Prostate gland (tissue), 2 donors: ENCODE measurements at regions not wholly inside any gene's neighbourhood (a gene's known extent, or its start where the extent isn't known, plus 50 kb on each side); places are given as distances from the start of the nearest gene placed in this dataset.

Source experiments
- POLR2A ChIP-seq: fragments of 450-650 bp; IDR thresholded peaks from one replicate; pipeline ENCODE4 v1.6.1; 2016; ENCODE audit warnings: antibody characterized with exemption, mild to moderate bottlenecking
- POLR2AphosphoS5 ChIP-seq: sonication (generic); formaldehyde crosslinking; IDR thresholded peaks from one replicate; pipeline ENCODE4 v1.6.1; 2017; ENCODE audit warnings: antibody characterized with exemption
- TF ChIP-seq, protein P1 (sequence below), 4 experiments: fragments of 200-600 bp in 2 of 4; fragments of 450-650 bp in 2 of 4; sonication (generic) in 2 of 4; IDR thresholded peaks; 1 replicate in 3 of 4; 2 replicates in 1 of 4; pipeline ENCODE4 v1.5.1; 2016 to 2019; ENCODE audit warnings: antibody characterized with exemption in 4 of 4, mild to moderate bottlenecking in 2 of 4, moderate library complexity in 2 of 4

DNA sequence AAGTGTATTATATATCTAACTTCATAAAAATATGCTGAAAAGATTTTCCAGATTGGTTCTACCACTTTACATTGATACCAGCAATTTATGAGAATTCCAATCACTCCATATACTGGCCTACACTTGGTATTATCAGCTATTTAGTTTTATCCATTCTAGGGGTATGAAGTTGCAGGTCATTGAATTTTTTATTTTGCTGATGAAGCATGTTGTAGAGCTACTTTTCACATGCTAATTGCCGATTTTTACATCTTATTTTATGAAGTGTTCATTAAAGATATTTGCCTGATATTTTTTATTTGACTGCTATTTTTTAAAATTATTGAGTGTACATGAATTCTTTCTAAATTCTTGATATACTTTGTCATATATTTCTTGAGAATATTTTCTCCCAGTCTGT is 542.1 kb downstream of the ADCYAP1 start:
- TF ChIP-seq, protein P1, sequence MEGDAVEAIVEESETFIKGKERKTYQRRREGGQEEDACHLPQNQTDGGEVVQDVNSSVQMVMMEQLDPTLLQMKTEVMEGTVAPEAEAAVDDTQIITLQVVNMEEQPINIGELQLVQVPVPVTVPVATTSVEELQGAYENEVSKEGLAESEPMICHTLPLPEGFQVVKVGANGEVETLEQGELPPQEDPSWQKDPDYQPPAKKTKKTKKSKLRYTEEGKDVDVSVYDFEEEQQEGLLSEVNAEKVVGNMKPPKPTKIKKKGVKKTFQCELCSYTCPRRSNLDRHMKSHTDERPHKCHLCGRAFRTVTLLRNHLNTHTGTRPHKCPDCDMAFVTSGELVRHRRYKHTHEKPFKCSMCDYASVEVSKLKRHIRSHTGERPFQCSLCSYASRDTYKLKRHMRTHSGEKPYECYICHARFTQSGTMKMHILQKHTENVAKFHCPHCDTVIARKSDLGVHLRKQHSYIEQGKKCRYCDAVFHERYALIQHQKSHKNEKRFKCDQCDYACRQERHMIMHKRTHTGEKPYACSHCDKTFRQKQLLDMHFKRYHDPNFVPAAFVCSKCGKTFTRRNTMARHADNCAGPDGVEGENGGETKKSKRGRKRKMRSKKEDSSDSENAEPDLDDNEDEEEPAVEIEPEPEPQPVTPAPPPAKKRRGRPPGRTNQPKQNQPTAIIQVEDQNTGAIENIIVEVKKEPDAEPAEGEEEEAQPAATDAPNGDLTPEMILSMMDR (IDR thresholded peaks at IDR 0.05): no peak
- no peak for TF ChIP-seq POLR2AphosphoS5
- TF ChIP-seq POLR2A: no peak
